Activated T-cell treated with anti-CD3 and anti-CD28 coated beads, Interleukin-2, amount 50 U/mL, for 24 hours (primary cell): ENCODE measurements at regions not wholly inside any gene's neighbourhood (a gene's known extent, or its start where the extent isn't known, plus 50 kb on each side); places are given as distances from the start of the nearest gene placed in this dataset.
"Not testable (repeated sequence)": the region's sequence is repeated elsewhere in the genome, so short reads cannot be mapped to it uniquely, and the experiment has no call there.

ENCODE experiments used
- DNase-seq: peaks from one replicate; pipeline ENCODE4 v3.0.0-alpha.2; 2020
- H3K27ac Mint-ChIP-seq: 2 replicates; pipeline ENCODE4 v1.8.0; 2020; ENCODE audit warnings: mild to moderate bottlenecking, mixed read lengths
- H3K27me3 Mint-ChIP-seq: 2 replicates; pipeline ENCODE4 v1.8.0; 2020; ENCODE audit warnings: mixed read lengths
- H3K36me3 Mint-ChIP-seq: 2 replicates; pipeline ENCODE4 v1.8.0; 2020; ENCODE audit warnings: low read depth, mixed read lengths
- H3K4me1 Mint-ChIP-seq: 2 replicates; pipeline ENCODE4 v1.8.0; 2020; ENCODE audit warnings: low read depth, mixed read lengths
- H3K4me3 Mint-ChIP-seq: 2 replicates; pipeline ENCODE4 v1.8.0; 2020; ENCODE audit warnings: mild to moderate bottlenecking, moderate library complexity, mixed read lengths
- H3K9me3 Mint-ChIP-seq: 2 replicates; pipeline ENCODE4 v1.8.0; 2020; ENCODE audit warnings: mixed read lengths

- Mint-ChIP-seq H3K27ac (no peak overlapping the region), H3K4me3 (no peak overlapping the region), H3K4me1 (no peaks in the 10 kb centered on the region), H3K27me3 (peaks cover 9% of the 10 kb centered on the region), H3K36me3 (no peaks in the 10 kb centered on the region), H3K9me3 (no peaks in the 10 kb centered on the region)
- no peak for DNase-seq
Measured at GRCh38 chr12:111260732-111261131, 108.2 kb downstream of the PHETA1 start.

DNA sequence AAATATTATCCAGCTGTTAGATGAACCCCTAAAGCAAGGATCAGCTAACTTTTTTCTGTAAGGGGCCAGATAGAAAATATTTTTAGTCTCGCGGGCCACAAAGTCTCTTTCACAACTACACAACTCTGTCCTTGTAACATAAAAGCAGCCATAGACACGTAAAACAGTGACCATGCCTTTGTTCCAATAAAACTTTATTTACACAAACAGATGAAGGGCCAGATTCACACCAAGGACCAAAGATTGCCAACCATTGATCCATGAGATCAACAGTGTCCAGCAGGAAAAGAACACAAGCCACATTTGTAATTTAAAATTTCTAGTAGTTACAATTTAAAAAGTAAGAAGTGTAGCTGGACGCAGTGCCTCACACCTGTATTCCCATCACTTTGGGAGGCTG lies 109.7 kb downstream of the PHETA1 start:
- Mint-ChIP-seq H3K27me3 (peaks cover 13% of the 10 kb centered on the region), H3K9me3 (no peaks in the 10 kb centered on the region), H3K4me3 (no peak overlapping the region), H3K4me1 (no peaks in the 10 kb centered on the region), H3K36me3 (no peaks in the 10 kb centered on the region), H3K27ac (no peak overlapping the region)
- DNase-seq = no peak

GRCh38 chr12:111258081-111258480 lies 110.8 kb downstream of the PHETA1 start:
- not testable (repeated sequence) for H3K27ac Mint-ChIP-seq, DNase-seq, H3K4me3 Mint-ChIP-seq, H3K4me1 Mint-ChIP-seq, H3K9me3 Mint-ChIP-seq, H3K36me3 Mint-ChIP-seq
- peaks cover 18% of the 10 kb centered on the region for H3K27me3 Mint-ChIP-seq

DNA sequence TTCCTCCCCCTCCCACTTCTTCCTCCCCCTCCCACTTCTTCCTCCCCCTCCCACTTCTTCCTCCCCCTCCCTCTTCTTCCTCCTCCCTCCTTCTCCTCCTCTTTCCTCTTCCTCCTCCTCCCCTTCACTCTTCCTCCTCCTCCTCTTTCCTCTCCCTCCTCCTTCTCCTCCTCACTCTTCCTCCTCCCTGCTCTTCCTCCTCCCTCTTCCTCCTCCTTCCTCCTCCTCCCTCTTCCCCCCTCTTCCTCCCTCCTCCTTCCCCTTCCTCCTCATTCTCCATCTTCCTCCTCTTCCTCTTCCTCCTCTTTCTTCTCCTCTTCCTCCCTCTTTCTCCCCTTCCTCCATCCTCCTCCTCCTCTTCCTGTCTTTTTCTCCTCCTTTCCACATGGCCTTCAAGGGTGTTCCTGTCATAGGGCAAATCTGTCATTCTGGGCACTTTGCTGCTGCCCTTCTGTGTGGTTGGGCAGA lies 111.4 kb downstream of the PHETA1 start:
- Mint-ChIP-seq H3K4me3 (no peak overlapping the region), H3K27ac (no peak overlapping the region), H3K27me3 (peaks cover 18% of the 10 kb centered on the region), H3K36me3 (no peaks in the 10 kb centered on the region), H3K9me3 (no peaks in the 10 kb centered on the region), H3K4me1 (no peaks in the 10 kb centered on the region)
- DNase-seq = no peak

DNA sequence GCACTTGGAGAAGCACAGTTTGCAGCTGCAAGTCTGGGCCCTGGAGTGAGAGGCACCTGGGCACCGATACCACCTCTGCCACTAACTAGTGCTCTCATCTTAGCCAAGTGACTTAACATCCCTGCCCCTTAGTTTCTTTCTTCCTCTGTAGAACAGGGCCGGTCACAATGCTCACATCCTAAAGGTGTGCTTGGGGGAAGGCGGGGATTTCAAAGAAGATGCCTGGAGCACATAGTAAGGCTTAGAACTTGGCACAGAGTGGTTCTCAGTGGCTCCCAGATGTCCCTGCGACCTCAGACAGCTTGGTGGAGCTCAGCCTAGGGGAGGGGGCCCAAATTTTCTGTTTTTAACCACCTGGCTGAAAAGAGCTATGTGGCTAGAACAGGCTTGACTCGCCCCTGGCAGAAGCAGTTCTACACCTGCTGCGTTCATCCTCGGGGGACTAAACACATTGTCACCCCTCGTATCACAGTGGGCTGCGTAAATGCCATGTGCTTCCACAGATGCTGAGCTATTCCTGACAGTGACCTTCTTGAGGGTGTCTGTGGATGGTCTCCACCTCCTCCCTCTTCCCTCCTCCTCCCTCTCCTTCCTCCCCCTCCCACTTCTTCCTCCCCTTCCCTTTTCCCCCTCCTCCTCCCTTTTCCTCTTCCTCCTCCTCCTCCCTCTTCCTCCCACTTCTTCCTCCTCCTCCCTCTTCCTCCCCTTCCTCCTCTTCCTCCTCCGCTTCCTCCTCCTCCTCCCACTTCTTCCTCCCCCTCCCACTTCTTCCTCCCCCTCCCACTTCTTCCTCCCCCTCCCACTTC lies 112.1 kb downstream of the PHETA1 start:
- Mint-ChIP-seq H3K27ac (no peak overlapping the region), H3K27me3 (peaks cover 16% of the 10 kb centered on the region), H3K4me3 (no peak overlapping the region), H3K9me3 (no peaks in the 10 kb centered on the region), H3K36me3 (no peaks in the 10 kb centered on the region), H3K4me1 (no peaks in the 10 kb centered on the region)
- DNase-seq = no peak

DNA sequence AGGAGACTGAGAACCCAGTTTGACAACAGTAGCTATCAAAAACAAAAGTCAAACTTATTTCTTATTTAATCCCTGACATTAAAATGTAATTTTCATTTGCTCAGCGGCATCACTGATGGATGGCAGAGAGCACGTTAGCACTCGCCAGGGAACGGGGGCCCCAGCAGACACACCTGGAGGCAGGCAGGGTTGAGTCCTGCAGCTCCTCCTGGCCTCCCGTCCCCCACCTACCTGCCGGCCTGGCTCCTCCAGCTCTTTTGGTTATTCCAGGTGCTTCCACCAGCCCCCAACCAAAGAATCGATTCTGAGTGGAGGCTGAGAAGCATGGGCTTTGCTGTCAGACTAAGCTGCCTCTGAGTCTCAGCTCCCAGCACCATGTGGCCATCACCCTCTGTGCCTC lies 113.6 kb downstream of the PHETA1 start:
- H3K27ac Mint-ChIP-seq = no peak overlapping the region

DNA sequence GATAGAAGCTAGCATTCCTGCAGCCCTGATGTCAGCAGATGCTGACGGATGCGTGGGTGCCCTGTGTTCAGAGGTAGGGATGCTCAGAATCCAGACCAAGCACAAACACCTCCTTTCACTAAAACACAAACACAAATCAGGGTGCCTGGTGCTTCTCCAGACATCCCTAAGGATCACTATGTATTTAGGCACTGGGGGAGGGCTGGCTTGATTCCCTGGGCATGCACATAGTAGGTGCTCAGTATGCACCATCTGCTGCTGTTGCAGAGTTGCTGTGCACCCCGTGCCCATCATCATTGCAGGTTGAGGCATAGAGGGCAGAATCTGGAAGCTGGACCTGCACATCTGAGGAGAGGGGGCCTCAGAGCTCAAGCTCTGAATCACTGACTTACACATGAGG lies 114.8 kb downstream of the PHETA1 start:
- Mint-ChIP-seq H3K4me1 (no peaks in the 10 kb centered on the region), H3K27me3 (peaks cover 9% of the 10 kb centered on the region), H3K36me3 (no peaks in the 10 kb centered on the region), H3K27ac (no peak overlapping the region), H3K4me3 (no peak overlapping the region), H3K9me3 (no peaks in the 10 kb centered on the region)
- no peak for DNase-seq

More for the DNA sequence above, 113.6 kb downstream of the PHETA1 start:
- no peak for DNase-seq
- Mint-ChIP-seq H3K9me3 (no peaks in the 10 kb centered on the region), H3K27me3 (peaks cover 9% of the 10 kb centered on the region), H3K36me3 (no peaks in the 10 kb centered on the region), H3K4me1 (no peaks in the 10 kb centered on the region), H3K4me3 (no peak overlapping the region)

GRCh38 chr12:111253213-111253612 lies 115.7 kb downstream of the PHETA1 start:
- Mint-ChIP-seq H3K27me3 (peaks cover 9% of the 10 kb centered on the region), H3K27ac (no peak overlapping the region), H3K4me3 (no peak overlapping the region), H3K36me3 (no peaks in the 10 kb centered on the region), H3K9me3 (no peaks in the 10 kb centered on the region), H3K4me1 (no peaks in the 10 kb centered on the region)
- no peak for DNase-seq

DNA sequence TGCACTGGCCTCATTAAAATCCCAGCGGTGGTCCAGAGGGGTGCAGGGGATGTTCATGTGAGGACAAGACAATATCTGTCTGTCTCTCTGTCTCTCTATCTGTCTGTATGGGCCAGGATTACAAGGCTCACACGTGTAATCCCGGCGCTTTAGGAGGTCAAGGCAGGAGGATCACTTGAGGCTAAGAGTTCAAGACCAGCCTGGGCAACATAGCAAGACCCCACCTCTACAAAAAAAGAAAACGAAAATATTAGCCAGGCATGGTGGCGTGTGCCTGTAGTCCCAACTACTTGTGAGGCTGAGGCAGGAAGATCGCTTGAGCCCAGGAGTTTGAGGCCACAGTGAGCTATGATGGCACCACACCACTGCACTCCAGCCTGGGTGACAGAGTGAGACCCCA lies 117.1 kb downstream of the PHETA1 start:
- no peaks in the 10 kb centered on the region for H3K36me3 Mint-ChIP-seq
- no peaks in the 10 kb centered on the region for H3K4me1 Mint-ChIP-seq
- no peak overlapping the region for H3K27ac Mint-ChIP-seq
- DNase-seq = no peak
- H3K27me3 Mint-ChIP-seq = peaks cover 9% of the 10 kb centered on the region
- no peaks in the 10 kb centered on the region for H3K9me3 Mint-ChIP-seq
- no peak overlapping the region for H3K4me3 Mint-ChIP-seq

DNA sequence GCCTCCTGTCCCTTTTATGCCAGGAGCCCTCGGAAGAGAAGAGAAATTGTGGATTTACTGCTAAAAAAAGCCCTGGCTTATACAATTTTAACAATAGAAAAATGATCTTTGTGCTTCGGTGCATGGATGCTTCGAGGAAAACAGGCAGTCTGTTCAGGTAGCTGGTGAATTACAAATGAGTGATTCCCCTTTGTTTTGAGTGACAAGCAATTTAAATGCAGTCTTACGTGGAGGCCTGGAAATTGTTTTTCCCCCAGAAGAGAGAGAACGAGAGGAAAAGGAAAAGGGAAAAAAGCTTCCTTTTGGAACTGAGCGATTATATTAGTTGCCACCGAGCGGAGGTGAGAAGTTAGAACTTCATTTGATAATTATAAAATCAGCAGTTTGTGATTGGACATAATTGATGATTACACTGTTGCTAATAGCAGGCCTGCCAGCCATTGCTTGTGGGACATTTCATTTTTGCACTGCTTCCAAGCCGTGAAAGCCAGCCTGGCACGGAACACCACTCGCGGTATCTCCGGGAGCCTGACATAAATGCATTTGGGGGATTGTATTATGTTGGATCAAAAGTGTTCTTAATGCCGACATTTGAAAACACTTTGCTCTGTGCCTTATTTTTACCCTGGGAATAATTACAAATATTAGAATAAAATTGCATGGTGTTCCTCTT lies 117.7 kb downstream of the PHETA1 start:
- Mint-ChIP-seq H3K27me3 (peaks cover 9% of the 10 kb centered on the region), H3K27ac (no peak overlapping the region), H3K9me3 (no peaks in the 10 kb centered on the region), H3K4me3 (no peak overlapping the region), H3K4me1 (no peaks in the 10 kb centered on the region), H3K36me3 (no peaks in the 10 kb centered on the region)
- DNase-seq = no peak

DNA sequence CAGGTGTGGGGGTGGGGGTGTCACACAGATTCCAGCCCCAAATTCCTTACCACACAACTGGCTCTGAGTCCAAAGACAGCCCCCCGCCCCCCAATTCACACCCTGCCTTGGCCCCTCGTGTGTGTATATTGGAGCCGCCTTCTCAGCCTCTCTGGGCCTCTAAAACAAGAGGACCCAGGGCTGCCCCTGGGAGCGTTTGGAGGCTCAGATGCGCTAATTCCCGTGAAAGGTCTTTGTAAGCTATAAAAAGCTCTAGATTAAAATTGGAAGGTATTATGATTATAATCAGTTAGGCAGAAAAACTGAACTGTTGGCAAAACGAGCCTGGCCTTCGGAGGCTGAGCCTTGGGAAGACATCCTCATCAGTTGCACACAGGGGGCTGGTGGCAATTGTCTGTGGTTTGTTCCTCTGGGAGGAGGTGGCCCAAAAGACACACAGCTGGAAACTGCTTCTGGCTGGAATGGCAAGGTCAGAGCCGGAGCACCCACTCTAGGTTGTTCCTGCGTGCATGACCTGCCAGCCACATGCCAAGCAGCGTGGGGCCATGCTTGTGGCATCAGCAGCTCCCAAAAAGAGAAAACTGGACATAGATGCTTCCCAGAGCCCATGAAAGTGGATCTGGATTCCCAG lies 118.5 kb downstream of the PHETA1 start:
- H3K9me3 Mint-ChIP-seq = no peaks in the 10 kb centered on the region
- H3K36me3 Mint-ChIP-seq = no peaks in the 10 kb centered on the region
- DNase-seq = no peak
- H3K27ac Mint-ChIP-seq = no peak overlapping the region
- H3K27me3 Mint-ChIP-seq = peaks cover 9% of the 10 kb centered on the region
- H3K4me1 Mint-ChIP-seq = no peaks in the 10 kb centered on the region
- no peak overlapping the region for H3K4me3 Mint-ChIP-seq

DNA sequence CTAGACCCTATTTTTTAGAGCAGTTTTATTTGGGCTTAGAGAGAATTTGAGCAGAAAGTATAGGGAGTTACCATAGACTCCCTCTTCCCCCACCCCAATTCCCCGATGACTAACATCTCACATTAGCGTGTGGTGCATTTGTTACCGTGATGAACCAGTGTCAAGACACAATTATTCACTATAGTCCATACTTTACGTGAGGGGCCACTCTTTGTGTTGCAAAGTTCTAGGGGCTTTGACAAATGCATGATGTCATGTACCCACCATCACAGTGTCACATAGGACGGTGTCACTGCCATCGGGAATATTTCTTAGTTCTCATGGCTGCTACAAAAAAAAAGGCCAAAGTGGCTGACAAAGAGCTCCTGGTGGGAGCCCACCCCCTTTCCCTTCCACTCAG lies 119.1 kb downstream of the PHETA1 start:
- H3K4me3 Mint-ChIP-seq = no peak overlapping the region
- H3K9me3 Mint-ChIP-seq = no peaks in the 10 kb centered on the region
- H3K27ac Mint-ChIP-seq = no peak overlapping the region
- DNase-seq = no peak
- no peaks in the 10 kb centered on the region for H3K4me1 Mint-ChIP-seq
- H3K27me3 Mint-ChIP-seq = peaks cover 9% of the 10 kb centered on the region
- no peaks in the 10 kb centered on the region for H3K36me3 Mint-ChIP-seq

GRCh38 chr12:111249018-111249370 lies 119.9 kb downstream of the PHETA1 start:
- DNase-seq = no peak
- Mint-ChIP-seq H3K27ac (no peak overlapping the region), H3K4me1 (no peaks in the 10 kb centered on the region), H3K9me3 (peaks cover 4% of the 10 kb centered on the region), H3K36me3 (no peaks in the 10 kb centered on the region), H3K4me3 (no peak overlapping the region), H3K27me3 (peaks cover 3% of the 10 kb centered on the region)

DNA sequence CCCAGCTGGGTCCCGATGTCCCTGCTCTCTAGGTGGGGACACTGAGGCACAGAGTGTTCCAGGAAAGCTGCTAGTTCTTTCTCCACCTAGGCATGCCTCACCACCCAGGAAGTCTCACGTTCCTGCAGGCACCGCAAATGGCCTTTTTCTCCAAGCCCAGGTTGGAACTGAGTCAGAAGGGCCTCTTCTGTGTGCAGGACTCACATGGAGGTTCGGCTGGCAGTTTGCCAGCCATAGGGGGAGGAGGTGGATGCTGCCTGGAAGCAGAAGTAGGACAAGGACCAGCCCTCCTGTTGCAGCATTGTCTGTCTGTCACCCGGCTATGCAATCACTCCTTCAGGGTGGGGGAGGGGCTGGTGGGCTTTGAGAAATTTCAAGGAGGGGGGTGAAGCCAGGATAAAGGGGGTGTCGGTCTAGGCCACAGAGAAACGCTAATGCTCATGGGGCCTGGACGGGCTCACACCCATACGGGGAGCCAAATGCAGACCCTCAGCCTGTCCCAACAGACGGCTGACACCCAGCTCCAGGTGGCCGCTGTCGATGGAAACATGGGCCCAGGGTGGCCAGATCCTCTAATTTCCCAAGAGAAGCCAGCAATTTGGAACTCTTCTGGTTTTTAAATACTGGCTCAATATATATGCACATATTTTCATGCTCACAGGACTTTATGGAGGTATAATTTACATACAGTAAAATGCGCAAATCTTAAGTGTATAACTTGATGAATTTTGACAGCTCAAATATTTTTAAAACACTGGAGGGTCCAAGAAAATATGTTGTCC lies 120.5 kb downstream of the PHETA1 start:
- Mint-ChIP-seq H3K36me3 (no peaks in the 10 kb centered on the region), H3K27me3 (peaks cover 2% of the 10 kb centered on the region), H3K4me1 (no peaks in the 10 kb centered on the region), H3K9me3 (peaks cover 4% of the 10 kb centered on the region), H3K27ac (no peak overlapping the region), H3K4me3 (no peak overlapping the region)
- no peak for DNase-seq
